GM23338 (cell line): ENCODE measurements at regions not wholly inside any gene's neighbourhood (a gene's known extent, or its start where the extent isn't known, plus 50 kb on each side); places are given as distances from the start of the nearest gene placed in this dataset.
A peak's percentile ranks its signal among the peaks of the same experiment; 100 is the strongest.
"Not testable (repeated sequence)": the region's sequence is repeated elsewhere in the genome, so short reads cannot be mapped to it uniquely, and the experiment has no call there.

Experiments
- ATAC-seq: fragments of 200-7000 bp; cut with Tn5 transposase; 3 replicates; pipeline ENCODE4 v1.9.1; 2020
- DNase-seq: peaks from one replicate; pipeline ENCODE4 v3.0.0-alpha.2; 2015; ENCODE audit warnings: low spot score
- H2AFZ ChIP-seq: fragments of 200-600 bp; sonication (generic); 2 replicates; pipeline ENCODE4 v1.8.0; 2016; ENCODE audit warnings: antibody characterized with exemption, mild to moderate bottlenecking, moderate library complexity
- H3F3A ChIP-seq: fragments of 200-600 bp; sonication (generic); replicated peaks from 2 replicates; pipeline ENCODE4 v1.8.0; 2017; ENCODE audit warnings: antibody characterized with exemption, mixed run types, low read depth
- H3K27ac ChIP-seq: fragments of 200-600 bp; sonication (generic); 2 replicates; pipeline ENCODE4 v1.6.1; 2016; ENCODE audit warnings: low read depth
- H3K27me3 ChIP-seq: fragments of 200-600 bp; sonication (generic); 2 replicates; pipeline ENCODE4 v1.8.0; 2016; ENCODE audit warnings: mild to moderate bottlenecking, mixed run types, moderate library complexity; ENCODE audit not compliant: insufficient read depth
- H3K36me3 ChIP-seq: fragments of 200-600 bp; sonication (generic); 2 replicates; pipeline ENCODE4 v1.8.0; 2016; ENCODE audit warnings: mild to moderate bottlenecking; ENCODE audit not compliant: insufficient read depth
- H3K4me1 ChIP-seq: fragments of 200-600 bp; sonication (generic); 2 replicates; pipeline ENCODE4 v1.8.0; 2016; ENCODE audit warnings: mild to moderate bottlenecking, moderate library complexity; ENCODE audit not compliant: insufficient read depth
- H3K4me2 ChIP-seq: fragments of 200-600 bp; sonication (generic); 2 replicates; pipeline ENCODE4 v1.7.1; 2017; ENCODE audit warnings: mixed run types
- H3K4me3 ChIP-seq: fragments of 200-600 bp; sonication (generic); 2 replicates; pipeline ENCODE4 v1.6.1; 2016; ENCODE audit warnings: mixed run types
- H3K79me2 ChIP-seq: fragments of 200-600 bp; sonication (generic); replicated peaks from 2 replicates; pipeline ENCODE4 v1.8.0; 2017; ENCODE audit warnings: mild to moderate bottlenecking; ENCODE audit not compliant: insufficient read depth
- H3K9me2 ChIP-seq: fragments of 200-600 bp; sonication (generic); 2 replicates; pipeline ENCODE4 v1.8.0; 2017; ENCODE audit not compliant: insufficient read depth
- H4K20me1 ChIP-seq: fragments of 200-600 bp; sonication (generic); replicated peaks from 2 replicates; pipeline ENCODE4 v1.8.0; 2017; ENCODE audit warnings: mild to moderate bottlenecking; ENCODE audit not compliant: insufficient read depth
- H3K27ac Mint-ChIP-seq: 2 replicates; pipeline ENCODE4 v1.8.0; 2020; ENCODE audit warnings: inconsistent platforms, mild to moderate bottlenecking, moderate library complexity, mixed read lengths
- H3K27me3 Mint-ChIP-seq: 3 replicates; pipeline ENCODE4 v1.8.0; 2022; ENCODE audit warnings: low read depth, mild to moderate bottlenecking, moderate library complexity, mixed read lengths, inconsistent platforms; ENCODE audit not compliant: insufficient read depth, poor library complexity
- H3K36me3 Mint-ChIP-seq: 3 replicates; pipeline ENCODE4 v1.8.0; 2021; ENCODE audit warnings: low read depth, mild to moderate bottlenecking, inconsistent platforms, moderate library complexity, mixed read lengths
- H3K4me1 Mint-ChIP-seq: 3 replicates; pipeline ENCODE4 v1.8.0; 2020; ENCODE audit warnings: mild to moderate bottlenecking, inconsistent platforms, mixed read lengths
- H3K4me3 Mint-ChIP-seq: 3 replicates; pipeline ENCODE4 v1.8.0; 2021; ENCODE audit warnings: moderate library complexity, mild to moderate bottlenecking, inconsistent platforms, mixed read lengths
- H3K9me3 Mint-ChIP-seq: 3 replicates; pipeline ENCODE4 v1.8.0; 2020; ENCODE audit warnings: moderate library complexity, mild to moderate bottlenecking, inconsistent platforms, mixed read lengths
- CREB1 ChIP-seq: fragments of 250-450 bp; sonication (Bioruptor Pico); IDR thresholded peaks from 2 replicates; pipeline ENCODE4 v1.5.0; 2020; ENCODE audit warnings: low read depth, mild to moderate bottlenecking, moderate library complexity
- EZH2 ChIP-seq: fragments of 200-600 bp; sonication (generic); IDR thresholded peaks from one replicate; pipeline ENCODE4 v1.8.0; 2017; ENCODE audit warnings: antibody characterized with exemption, mild to moderate bottlenecking, low read depth; ENCODE audit not compliant: unreplicated experiment
- EZH2phosphoT487 ChIP-seq: fragments of 200-600 bp; sonication (generic); IDR thresholded peaks from one replicate; pipeline ENCODE4 v1.8.1; 2018; ENCODE audit warnings: antibody characterized with exemption; ENCODE audit not compliant: unreplicated experiment
- JUNB ChIP-seq: IDR thresholded peaks from one replicate; pipeline ENCODE4 v1.6.1; 2016; ENCODE audit warnings: antibody characterized with exemption; ENCODE audit not compliant: unreplicated experiment
- NANOG ChIP-seq: IDR thresholded peaks from 2 replicates; pipeline ENCODE4 v1.6.1; 2016; ENCODE audit warnings: antibody characterized with exemption, borderline replicate concordance
- POLR2AphosphoS5 ChIP-seq: IDR thresholded peaks from 2 replicates; pipeline ENCODE4 v1.6.1; 2016; ENCODE audit warnings: antibody characterized with exemption, low read depth
- STAT1 ChIP-seq: IDR thresholded peaks from one replicate; pipeline ENCODE4 v1.6.1; 2016; ENCODE audit warnings: antibody characterized with exemption; ENCODE audit not compliant: unreplicated experiment
- ZNF114 ChIP-seq: fragments of 250-450 bp; sonication (Bioruptor Pico); IDR thresholded peaks from 2 replicates; pipeline ENCODE4 v1.5.0; 2020; ENCODE audit warnings: mild to moderate bottlenecking, moderate library complexity
- ZNF331 ChIP-seq: fragments of 250-450 bp; sonication (Bioruptor Pico); IDR thresholded peaks from 2 replicates; pipeline ENCODE4 v1.5.0; 2020; ENCODE audit warnings: low read depth, mild to moderate bottlenecking, moderate library complexity
- ZNF462 ChIP-seq: fragments of 250-450 bp; sonication (Bioruptor Pico); IDR thresholded peaks from 2 replicates; pipeline ENCODE4 v1.5.0; 2020; ENCODE audit warnings: mild to moderate bottlenecking, moderate library complexity
- TF ChIP-seq, protein P1 (sequence below): IDR thresholded peaks from one replicate; pipeline ENCODE4 v1.6.1; 2018; ENCODE audit warnings: antibody characterized with exemption; ENCODE audit not compliant: unreplicated experiment
- TF ChIP-seq, protein P2 (sequence below): IDR thresholded peaks from 2 replicates; pipeline ENCODE4 v1.6.1; 2016; ENCODE audit warnings: antibody characterized with exemption

- ATAC-seq, H3F3A ChIP-seq, DNase-seq, H3K27me3 ChIP-seq, H3K4me2 ChIP-seq, H3K4me3 Mint-ChIP-seq, H3K4me1 Mint-ChIP-seq, H3K27ac Mint-ChIP-seq, H3K27ac ChIP-seq, H3K9me2 ChIP-seq, H4K20me1 ChIP-seq, H3K4me1 ChIP-seq, H3K4me3 ChIP-seq, H2AFZ ChIP-seq, H3K27me3 Mint-ChIP-seq, H3K79me2 ChIP-seq, H3K36me3 ChIP-seq, H3K36me3 Mint-ChIP-seq: not testable (repeated sequence)
- H3K9me3 Mint-ChIP-seq, result peaks cover 12% of the 10 kb centered on the region
These were observed 56.1 kb upstream of the GABRA3 start for GRCh38 chrX:152507168-152507567.

DNA sequence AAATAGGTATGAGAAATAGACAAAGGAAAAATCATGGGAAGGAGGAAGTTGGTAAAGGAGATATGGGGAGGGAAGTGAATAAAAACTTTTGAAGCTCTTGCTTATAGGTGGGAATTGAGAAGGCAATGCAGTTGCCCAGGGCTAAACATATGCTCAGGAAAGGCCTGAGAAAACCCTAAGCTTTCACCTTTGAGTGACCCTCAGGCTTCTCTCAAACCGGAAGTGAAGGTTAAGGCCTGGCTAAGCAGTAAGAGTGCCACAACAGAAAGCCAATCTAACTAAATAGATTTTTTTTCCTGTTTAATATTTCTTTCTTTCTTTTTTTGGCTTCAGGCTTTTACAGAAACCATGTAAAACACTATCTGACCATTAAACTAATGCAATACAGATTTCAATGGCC is 69.5 kb upstream of the GABRA3 start:
- Histone ChIP-seq H3F3A (no peaks in the 10 kb centered on the region), H3K4me1 (no peaks in the 10 kb centered on the region), H3K79me2 (no peaks in the 10 kb centered on the region), H3K9me2 (no peaks in the 10 kb centered on the region), H3K27ac (no peak overlapping the region), H3K27me3 (no peaks in the 10 kb centered on the region), H3K4me2 (no peak overlapping the region), H2AFZ (no peak overlapping the region; the same call in 1 of the 2 replicates), H4K20me1 (no peaks in the 10 kb centered on the region), H3K4me3 (no peak overlapping the region), H3K36me3 (no peaks in the 10 kb centered on the region)
- Mint-ChIP-seq H3K36me3 (no peaks in the 10 kb centered on the region), H3K27ac (no peak overlapping the region), H3K4me1 (peaks cover 5% of the 10 kb centered on the region), H3K9me3 (no peaks in the 10 kb centered on the region), H3K4me3 (no peak overlapping the region), H3K27me3 (no peaks in the 10 kb centered on the region)
- ATAC-seq (no peak), DNase-seq (peak; percentile 3)
- TF ChIP-seq STAT1 (no peak), CREB1 (CRISPR knock-in tag) (no peak), EZH2 (no peak), ZNF114 (no peak), EZH2phosphoT487 (no peak), POLR2AphosphoS5 (no peak), NANOG (no peak), JUNB (no peak), ZNF462 (CRISPR knock-in tag) (no peak), ZNF331 (CRISPR knock-in tag) (no peak)
- TF ChIP-seq, protein P1, sequence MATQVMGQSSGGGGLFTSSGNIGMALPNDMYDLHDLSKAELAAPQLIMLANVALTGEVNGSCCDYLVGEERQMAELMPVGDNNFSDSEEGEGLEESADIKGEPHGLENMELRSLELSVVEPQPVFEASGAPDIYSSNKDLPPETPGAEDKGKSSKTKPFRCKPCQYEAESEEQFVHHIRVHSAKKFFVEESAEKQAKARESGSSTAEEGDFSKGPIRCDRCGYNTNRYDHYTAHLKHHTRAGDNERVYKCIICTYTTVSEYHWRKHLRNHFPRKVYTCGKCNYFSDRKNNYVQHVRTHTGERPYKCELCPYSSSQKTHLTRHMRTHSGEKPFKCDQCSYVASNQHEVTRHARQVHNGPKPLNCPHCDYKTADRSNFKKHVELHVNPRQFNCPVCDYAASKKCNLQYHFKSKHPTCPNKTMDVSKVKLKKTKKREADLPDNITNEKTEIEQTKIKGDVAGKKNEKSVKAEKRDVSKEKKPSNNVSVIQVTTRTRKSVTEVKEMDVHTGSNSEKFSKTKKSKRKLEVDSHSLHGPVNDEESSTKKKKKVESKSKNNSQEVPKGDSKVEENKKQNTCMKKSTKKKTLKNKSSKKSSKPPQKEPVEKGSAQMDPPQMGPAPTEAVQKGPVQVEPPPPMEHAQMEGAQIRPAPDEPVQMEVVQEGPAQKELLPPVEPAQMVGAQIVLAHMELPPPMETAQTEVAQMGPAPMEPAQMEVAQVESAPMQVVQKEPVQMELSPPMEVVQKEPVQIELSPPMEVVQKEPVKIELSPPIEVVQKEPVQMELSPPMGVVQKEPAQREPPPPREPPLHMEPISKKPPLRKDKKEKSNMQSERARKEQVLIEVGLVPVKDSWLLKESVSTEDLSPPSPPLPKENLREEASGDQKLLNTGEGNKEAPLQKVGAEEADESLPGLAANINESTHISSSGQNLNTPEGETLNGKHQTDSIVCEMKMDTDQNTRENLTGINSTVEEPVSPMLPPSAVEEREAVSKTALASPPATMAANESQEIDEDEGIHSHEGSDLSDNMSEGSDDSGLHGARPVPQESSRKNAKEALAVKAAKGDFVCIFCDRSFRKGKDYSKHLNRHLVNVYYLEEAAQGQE, result no peak
- TF ChIP-seq, protein P2, sequence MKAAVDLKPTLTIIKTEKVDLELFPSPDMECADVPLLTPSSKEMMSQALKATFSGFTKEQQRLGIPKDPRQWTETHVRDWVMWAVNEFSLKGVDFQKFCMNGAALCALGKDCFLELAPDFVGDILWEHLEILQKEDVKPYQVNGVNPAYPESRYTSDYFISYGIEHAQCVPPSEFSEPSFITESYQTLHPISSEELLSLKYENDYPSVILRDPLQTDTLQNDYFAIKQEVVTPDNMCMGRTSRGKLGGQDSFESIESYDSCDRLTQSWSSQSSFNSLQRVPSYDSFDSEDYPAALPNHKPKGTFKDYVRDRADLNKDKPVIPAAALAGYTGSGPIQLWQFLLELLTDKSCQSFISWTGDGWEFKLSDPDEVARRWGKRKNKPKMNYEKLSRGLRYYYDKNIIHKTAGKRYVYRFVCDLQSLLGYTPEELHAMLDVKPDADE, result no peak
